GM12878 (cell line): ENCODE measurements at regions not wholly inside any gene's neighbourhood (a gene's known extent, or its start where the extent isn't known, plus 50 kb on each side); places are given as distances from the start of the nearest gene placed in this dataset.

Experiments
- ATAC-seq: fragments of 200-7000 bp; cut with Tn5 transposase; 3 replicates; pipeline ENCODE4 v1.9.1; 2020; ENCODE audit warnings: mild to moderate bottlenecking, moderate library complexity
- BruUV-seq: library from RNA; stranded (reverse); fragments of 400-500 nt; replicated peaks from 2 replicates; lab custom pipeline; 2021; lab: Mats Ljungman, UMichigan
- CTCF ChIA-PET: fragments of 300-600 bp; sonication (Branson Sonifier 250); formaldehyde crosslinking; extraction: SDS; loops from one replicate; lab custom pipeline; 2021; ENCODE audit warnings: inconsistent platforms; lab: Yijun Ruan, JAX
- POLR2A ChIA-PET: fragments of 350-600 bp; formaldehyde crosslinking; extraction: SDS; loops from one replicate; lab custom pipeline; 2021; ENCODE audit warnings: inconsistent platforms; lab: Charles Lee
- RAD21 ChIA-PET: fragments of 300-600 bp; sonication (Branson Sonifier 250); formaldehyde crosslinking; loops from one replicate; lab custom pipeline; 2023; ENCODE audit warnings: antibody characterized with exemption; ENCODE audit not compliant: unreplicated experiment; lab: Charles Lee
- SMC1A ChIA-PET: fragments of 300-600 bp; sonication (Branson Sonifier 250); formaldehyde crosslinking; loops from one replicate; lab custom pipeline; 2023; ENCODE audit not compliant: unreplicated experiment, uncharacterized antibody; lab: Charles Lee
- DNase-seq: peaks from one replicate; pipeline ENCODE4 v3.0.0-alpha.2; 2011; ENCODE audit warnings: low read depth, low spot score
- FAIRE-seq: peaks from 3 replicates; lab custom pipeline; 2011; peaks lifted over from hg19 to GRCh38; lab: Jason Lieb, UNC
- H2AFZ ChIP-seq: 2 replicates; pipeline ENCODE4 v1.6.0; 2011; ENCODE audit warnings: low read depth, low read length, control low read depth; ENCODE audit not compliant: control insufficient read depth
- H3K27ac ChIP-seq: 2 replicates; pipeline ENCODE4 v1.5.1; 2011; ENCODE audit warnings: control low read depth; ENCODE audit not compliant: control insufficient read depth, insufficient read depth
- H3K27me3 ChIP-seq, 2 experiments: replicated peaks in 1 of 2; 2 replicates each; pipeline versions ENCODE4 v1.6.0 to v1.6.1; 2011; ENCODE audit warnings: low read length in 1 of 2; ENCODE audit not compliant: control insufficient read depth in 2 of 2, insufficient read depth in 2 of 2
- H3K36me3 ChIP-seq, 2 experiments: 2 replicates each; pipeline ENCODE4 v1.5.1; 2011; ENCODE audit warnings: low read length in 1 of 2; ENCODE audit not compliant: control insufficient read depth in 2 of 2, insufficient read depth in 2 of 2
- H3K4me1 ChIP-seq: 2 replicates; pipeline ENCODE4 v1.6.1; 2011; ENCODE audit warnings: mild to moderate bottlenecking, low read length, moderate library complexity, mixed read lengths; ENCODE audit not compliant: control insufficient read depth, insufficient read depth
- H3K4me2 ChIP-seq: 2 replicates; pipeline ENCODE4 v1.6.0; 2011; ENCODE audit warnings: control low read depth; ENCODE audit not compliant: control insufficient read depth, insufficient read depth
- H3K4me3 ChIP-seq: fragments of 200-600 bp; sonication (generic); 2 replicates; pipeline ENCODE4 v1.5.1; 2016
- H3K79me2 ChIP-seq: 2 replicates; pipeline ENCODE4 v1.6.0; 2011; ENCODE audit warnings: low read length; ENCODE audit not compliant: control insufficient read depth, insufficient read depth
- H3K9ac ChIP-seq: 2 replicates; pipeline ENCODE4 v1.8.0; 2011; ENCODE audit warnings: low read length, control low read depth, mixed read lengths; ENCODE audit not compliant: control insufficient read depth, insufficient read depth
- H3K9me3 ChIP-seq: replicated peaks from 3 replicates; pipeline ENCODE4 v1.5.1; 2011; ENCODE audit warnings: mild to moderate bottlenecking, low read length; ENCODE audit not compliant: control insufficient read depth, insufficient read depth
- H4K20me1 ChIP-seq: 2 replicates; pipeline ENCODE4 v1.6.0; 2011; ENCODE audit not compliant: control insufficient read depth, insufficient read depth
- BCL11A ChIP-seq: IDR thresholded peaks from 2 replicates; pipeline ENCODE4 v1.6.1; 2011; ENCODE audit warnings: low read depth, low read length
- CBFB ChIP-seq: IDR thresholded peaks from 2 replicates; pipeline ENCODE4 v1.6.1; 2016; ENCODE audit warnings: antibody characterized with exemption, low read depth
- EZH2 ChIP-seq: IDR thresholded peaks from 2 replicates; pipeline ENCODE4 v1.6.1; 2012; ENCODE audit warnings: low read depth, mild to moderate bottlenecking, control low read depth, inconsistent platforms, low read length, borderline replicate concordance; ENCODE audit not compliant: control insufficient read depth
- JUNB ChIP-seq: IDR thresholded peaks from 2 replicates; pipeline ENCODE4 v1.6.1; 2016; ENCODE audit warnings: antibody characterized with exemption, mild to moderate bottlenecking
- JUND ChIP-seq: IDR thresholded peaks from 2 replicates; pipeline ENCODE4 v1.6.1; 2012; ENCODE audit warnings: low read depth, mild to moderate bottlenecking, low read length, improper control_type of control experiment, moderate library complexity
- MEF2B ChIP-seq: fragments of 450-650 bp; IDR thresholded peaks from 2 replicates; pipeline ENCODE4 v1.6.1; 2018; ENCODE audit warnings: mild to moderate bottlenecking, moderate library complexity; ENCODE audit not compliant: partially characterized antibody, poor library complexity, severe bottlenecking
- MXI1 ChIP-seq: fragments of 150-350 bp; IDR thresholded peaks from 2 replicates; pipeline ENCODE4 v1.6.1; 2011; ENCODE audit warnings: low read depth, mild to moderate bottlenecking, inconsistent platforms, low read length, improper control_type of control experiment
- MYB ChIP-seq: fragments of 150-350 bp; IDR thresholded peaks from 2 replicates; pipeline ENCODE4 v1.6.1; 2014; ENCODE audit warnings: mild to moderate bottlenecking, low read depth, low read length, borderline replicate concordance
- NBN ChIP-seq: fragments of 450-650 bp; IDR thresholded peaks from 2 replicates; pipeline ENCODE4 v1.6.1; 2016
- RBBP5 ChIP-seq: fragments of 200-600 bp; sonication (generic); conservative IDR thresholded peaks from 2 replicates; pipeline ENCODE4 v1.6.1; 2016
- SIN3A ChIP-seq: IDR thresholded peaks from 2 replicates; pipeline ENCODE4 v1.6.1; 2012; ENCODE audit warnings: low read depth, low read length, improper control_type of control experiment
- SMAD1 ChIP-seq: fragments of 450-650 bp; IDR thresholded peaks from 2 replicates; pipeline ENCODE4 v1.6.1; 2018; ENCODE audit warnings: mild to moderate bottlenecking, low read depth; ENCODE audit not compliant: partially characterized antibody
- SMARCA5 ChIP-seq: fragments of 450-650 bp; IDR thresholded peaks from 2 replicates; pipeline ENCODE4 v1.6.1; 2017; ENCODE audit warnings: mild to moderate bottlenecking
- STAT3 ChIP-seq: IDR thresholded peaks from 2 replicates; pipeline ENCODE4 v1.6.1; 2011; ENCODE audit warnings: low read depth, low read length, improper control_type of control experiment
- SUZ12 ChIP-seq: fragments of 200-600 bp; sonication (generic); IDR thresholded peaks from one replicate; pipeline ENCODE4 v1.6.1; 2018; ENCODE audit warnings: antibody characterized with exemption, mild to moderate bottlenecking; ENCODE audit not compliant: unreplicated experiment
- WGBS: methylation state at CpG from one replicate; pipeline ENCODE4 v1.1.6; 2016; ENCODE audit warnings: low lambda C conversion rate; ENCODE audit not compliant: insufficient replicate concordance, insufficient coverage; ENCODE audit errors: missing lambda C conversion rate; 5-methylcytosine and 5-hydroxymethylcytosine counted together
- in situ Hi-C: fragments of 300-500 bp; cut with MboI; formaldehyde crosslinking; loops from 9 replicates; pipeline ENCODE4 v1.14.3; 2018; ENCODE audit warnings: mixed read lengths
- intact Hi-C: fragments of 100-400 bp; cut with micrococcal nuclease; formaldehyde crosslinking; loops from one replicate; pipeline ENCODE4 v1.14.2; 2022; ENCODE audit not compliant: unreplicated experiment
- TF ChIP-seq, protein P1 (sequence below): fragments of 450-650 bp; conservative IDR thresholded peaks from 2 replicates; pipeline ENCODE4 v1.6.1; 2017; ENCODE audit warnings: mild to moderate bottlenecking, moderate library complexity
- TF ChIP-seq, protein P2 (sequence below): IDR thresholded peaks from 2 replicates; pipeline ENCODE4 v1.6.1; 2011; ENCODE audit warnings: low read depth, mild to moderate bottlenecking, low read length, moderate library complexity, borderline replicate concordance; ENCODE audit errors: extremely low read depth
- TF ChIP-seq, protein P3 (sequence below): IDR thresholded peaks from 2 replicates; pipeline ENCODE4 v1.6.1; 2011; ENCODE audit warnings: borderline replicate concordance, low read depth, mild to moderate bottlenecking, moderate library complexity, low read length; ENCODE audit not compliant: insufficient read depth, poor library complexity, severe bottlenecking

DNA sequence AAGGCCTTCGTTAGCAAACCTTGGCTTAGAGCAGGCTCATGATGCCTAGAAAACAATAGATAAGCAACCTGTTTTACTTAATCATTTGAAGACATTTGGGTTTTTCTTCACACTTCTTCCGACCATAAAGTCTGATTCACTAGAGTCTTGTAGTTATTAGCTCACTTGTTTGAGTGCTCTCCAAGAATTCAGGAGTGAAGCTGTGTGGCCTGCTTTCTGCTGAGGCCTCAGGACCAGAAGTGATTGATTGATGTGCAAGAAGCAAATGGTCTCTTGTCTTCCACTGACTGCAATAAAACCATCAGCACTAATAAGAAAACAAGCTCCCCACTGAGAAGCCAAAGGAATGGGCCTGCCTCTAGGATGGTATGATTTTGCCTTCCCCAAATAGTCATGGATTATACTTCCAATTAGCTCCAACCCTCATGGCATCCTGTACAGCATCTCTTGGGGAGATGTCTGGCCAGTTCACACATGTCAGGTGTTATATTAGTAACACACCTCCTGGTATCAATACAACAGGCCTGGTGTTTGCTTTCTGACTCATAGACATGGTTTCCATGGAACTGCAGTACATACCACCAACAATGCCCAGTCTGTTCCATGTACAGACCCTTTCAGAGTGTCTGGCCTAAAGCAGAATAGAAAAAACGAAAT lies 317.6 kb downstream of the CWC27 start (continued):
- TF ChIP-seq STAT3 (no peak), RBBP5 (no peak), SMAD1 (no peak), MYB (no peak), CBFB (no peak), SMARCA5 (no peak), JUND (no peak), MEF2B (no peak)

DNA sequence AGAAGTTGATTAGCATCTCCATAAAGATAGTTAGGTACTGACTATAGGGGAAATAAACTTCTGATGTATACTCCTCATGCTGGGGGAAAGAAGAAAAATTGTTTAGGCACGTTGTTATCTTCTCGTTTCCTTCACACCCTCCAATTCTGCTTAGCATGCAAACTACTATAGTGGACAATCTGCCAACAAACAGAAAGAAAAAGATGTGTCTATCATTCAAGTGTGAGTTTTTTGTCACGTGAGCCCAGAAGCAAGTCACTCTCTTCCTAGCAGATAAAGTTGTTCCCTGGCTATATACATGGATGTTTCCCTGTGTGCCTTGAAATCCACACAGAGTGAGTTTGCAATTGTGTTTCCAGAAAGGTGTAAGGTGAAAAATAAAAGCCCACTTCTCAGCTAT lies 318.4 kb downstream of the CWC27 start:
- Histone ChIP-seq H3K4me2 (no peak overlapping the region), H4K20me1 (no peaks in the 10 kb centered on the region), H3K36me3 (no peaks in the 10 kb centered on the region), H2AFZ (no peak overlapping the region), H3K27ac (no peak overlapping the region), H3K9ac (no peak overlapping the region), H3K27me3 (no peaks in the 10 kb centered on the region), H3K4me3 (no peak overlapping the region), H3K9me3 (peaks cover 1% of the 10 kb centered on the region; the same call in 1 of the 3 replicates), H3K79me2 (no peaks in the 10 kb centered on the region), H3K4me1 (no peaks in the 10 kb centered on the region)
- ATAC-seq, result no peak
- FAIRE-seq, result no peak
- SMC1A ChIA-PET, result interaction anchor here (1.3 to 2.1 kb wide), 3 partner anchors 17 to 396 kb away, joined by 3 to 7 read pairs (median 4); no protein-coding TSS in a partner anchor
- POLR2A ChIA-PET, result interaction anchor here (1.3 kb wide), 1 partner anchor 113 kb away, joined by 3 read pairs; no protein-coding TSS in a partner anchor
- intact Hi-C loops (no loop called here), in situ Hi-C loops (no loop called here)
- TF ChIP-seq, protein P1, sequence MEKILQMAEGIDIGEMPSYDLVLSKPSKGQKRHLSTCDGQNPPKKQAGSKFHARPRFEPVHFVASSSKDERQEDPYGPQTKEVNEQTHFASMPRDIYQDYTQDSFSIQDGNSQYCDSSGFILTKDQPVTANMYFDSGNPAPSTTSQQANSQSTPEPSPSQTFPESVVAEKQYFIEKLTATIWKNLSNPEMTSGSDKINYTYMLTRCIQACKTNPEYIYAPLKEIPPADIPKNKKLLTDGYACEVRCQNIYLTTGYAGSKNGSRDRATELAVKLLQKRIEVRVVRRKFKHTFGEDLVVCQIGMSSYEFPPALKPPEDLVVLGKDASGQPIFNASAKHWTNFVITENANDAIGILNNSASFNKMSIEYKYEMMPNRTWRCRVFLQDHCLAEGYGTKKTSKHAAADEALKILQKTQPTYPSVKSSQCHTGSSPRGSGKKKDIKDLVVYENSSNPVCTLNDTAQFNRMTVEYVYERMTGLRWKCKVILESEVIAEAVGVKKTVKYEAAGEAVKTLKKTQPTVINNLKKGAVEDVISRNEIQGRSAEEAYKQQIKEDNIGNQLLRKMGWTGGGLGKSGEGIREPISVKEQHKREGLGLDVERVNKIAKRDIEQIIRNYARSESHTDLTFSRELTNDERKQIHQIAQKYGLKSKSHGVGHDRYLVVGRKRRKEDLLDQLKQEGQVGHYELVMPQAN, result no peak
- TF ChIP-seq SIN3A (no peak), JUNB (no peak), BCL11A (no peak), JUND (no peak), SUZ12 (no peak), MXI1 (no peak), EZH2 (no peak), NBN (no peak)
- TF ChIP-seq, protein P2, sequence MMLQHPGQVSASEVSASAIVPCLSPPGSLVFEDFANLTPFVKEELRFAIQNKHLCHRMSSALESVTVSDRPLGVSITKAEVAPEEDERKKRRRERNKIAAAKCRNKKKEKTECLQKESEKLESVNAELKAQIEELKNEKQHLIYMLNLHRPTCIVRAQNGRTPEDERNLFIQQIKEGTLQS, result no peak
- TF ChIP-seq, protein P3, sequence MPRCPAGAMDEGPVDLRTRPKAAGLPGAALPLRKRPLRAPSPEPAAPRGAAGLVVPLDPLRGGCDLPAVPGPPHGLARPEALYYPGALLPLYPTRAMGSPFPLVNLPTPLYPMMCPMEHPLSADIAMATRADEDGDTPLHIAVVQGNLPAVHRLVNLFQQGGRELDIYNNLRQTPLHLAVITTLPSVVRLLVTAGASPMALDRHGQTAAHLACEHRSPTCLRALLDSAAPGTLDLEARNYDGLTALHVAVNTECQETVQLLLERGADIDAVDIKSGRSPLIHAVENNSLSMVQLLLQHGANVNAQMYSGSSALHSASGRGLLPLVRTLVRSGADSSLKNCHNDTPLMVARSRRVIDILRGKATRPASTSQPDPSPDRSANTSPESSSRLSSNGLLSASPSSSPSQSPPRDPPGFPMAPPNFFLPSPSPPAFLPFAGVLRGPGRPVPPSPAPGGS, result no peak
- 50% methylated on average over 3 of the region's 3 CpGs for WGBS
- no TSS peak for BruUV-seq
- RAD21 ChIA-PET, result interaction anchor here (0.8 to 1.0 kb wide), 2 partner anchors 116 to 395 kb away, joined by 3 read pairs; partner anchors contain the start of gene ADAMTS6
- CTCF ChIA-PET, result interaction anchor here (0.9 to 1.6 kb wide), 2 partner anchors 9 to 12 kb away, joined by 3 to 4 read pairs; no protein-coding TSS in a partner anchor
- no peak for DNase-seq
